MM.1S (cell line): ENCODE measurements at regions not wholly inside any gene's neighbourhood (a gene's known extent, or its start where the extent isn't known, plus 50 kb on each side); places are given as distances from the start of the nearest gene placed in this dataset.
"Not testable (repeated sequence)": the region's sequence is repeated elsewhere in the genome, so short reads cannot be mapped to it uniquely, and the experiment has no call there.

Experiments
- DNase-seq: peaks from one replicate; pipeline ENCODE4 v3.0.0-alpha.2; 2015
- H2AFZ ChIP-seq: fragments of 300-600 bp; sonication (generic); 2 replicates; pipeline ENCODE4 v1.6.0; 2016; ENCODE audit warnings: antibody characterized with exemption, low read length
- H3F3A ChIP-seq: fragments of 300-600 bp; sonication (generic); 2 replicates; pipeline ENCODE4 v1.6.1; 2016; ENCODE audit warnings: mild to moderate bottlenecking, antibody characterized with exemption, low read length, moderate library complexity, mixed read lengths; ENCODE audit not compliant: insufficient read depth
- H3K27ac ChIP-seq: fragments of 300-600 bp; sonication (generic); 2 replicates; pipeline ENCODE4 v1.5.1; 2016; ENCODE audit warnings: mild to moderate bottlenecking, low read length
- H3K27me3 ChIP-seq: fragments of 300-600 bp; sonication (generic); replicated peaks from 2 replicates; pipeline ENCODE4 v1.6.0; 2016; ENCODE audit warnings: low read length; ENCODE audit not compliant: insufficient read depth
- H3K36me3 ChIP-seq: fragments of 300-600 bp; sonication (generic); replicated peaks from 2 replicates; pipeline ENCODE4 v1.6.1; 2016; ENCODE audit warnings: mild to moderate bottlenecking, low read length, mixed read lengths; ENCODE audit not compliant: insufficient read depth
- H3K4me1 ChIP-seq: fragments of 300-600 bp; sonication (generic); 2 replicates; pipeline ENCODE4 v1.6.1; 2016; ENCODE audit warnings: low read length, mixed read lengths
- H3K4me2 ChIP-seq: fragments of 300-600 bp; sonication (generic); 2 replicates; pipeline ENCODE4 v1.6.0; 2016; ENCODE audit warnings: low read depth, low read length
- H3K4me3 ChIP-seq: fragments of 300-600 bp; sonication (generic); 2 replicates; pipeline ENCODE4 v1.5.1; 2016; ENCODE audit warnings: low read length, mixed read lengths
- H3K79me2 ChIP-seq: fragments of 300-600 bp; sonication (generic); 2 replicates; pipeline ENCODE4 v1.6.1; 2016; ENCODE audit warnings: mixed run types, low read length, mixed read lengths
- H3K9ac ChIP-seq: fragments of 300-600 bp; sonication (generic); 2 replicates; pipeline ENCODE4 v1.6.1; 2016; ENCODE audit warnings: low read length, mixed read lengths
- H3K9me2 ChIP-seq: fragments of 300-600 bp; sonication (generic); replicated peaks from 2 replicates; pipeline ENCODE4 v1.6.1; 2016; ENCODE audit warnings: mild to moderate bottlenecking, low read length, mixed read lengths; ENCODE audit not compliant: insufficient read depth
- H3K9me3 ChIP-seq: fragments of 300-600 bp; sonication (generic); replicated peaks from 2 replicates; pipeline ENCODE4 v1.6.1; 2016; ENCODE audit warnings: mild to moderate bottlenecking, low read length, mixed read lengths; ENCODE audit not compliant: insufficient read depth
- H4K20me1 ChIP-seq: fragments of 300-600 bp; sonication (generic); 2 replicates; pipeline ENCODE4 v1.6.1; 2016; ENCODE audit warnings: mild to moderate bottlenecking, low read length, moderate library complexity, mixed read lengths; ENCODE audit not compliant: insufficient read depth
- EZH2 ChIP-seq: fragments of 300-600 bp; sonication (generic); optimal IDR thresholded peaks from 2 replicates; pipeline ENCODE3; 2017; ENCODE audit warnings: low read depth, mild to moderate bottlenecking, antibody characterized with exemption, low read length, mixed read lengths
- EZH2phosphoT487 ChIP-seq: fragments of 300-600 bp; sonication (generic); IDR thresholded peaks from 2 replicates; pipeline ENCODE4 v1.6.1; 2018; ENCODE audit warnings: antibody characterized with exemption, low read length
- TF ChIP-seq, protein P1 (sequence below): fragments of 300-600 bp; sonication (generic); IDR thresholded peaks from 2 replicates; pipeline ENCODE4 v1.5.1; 2016; ENCODE audit warnings: antibody characterized with exemption, low read length, mixed read lengths

DNA sequence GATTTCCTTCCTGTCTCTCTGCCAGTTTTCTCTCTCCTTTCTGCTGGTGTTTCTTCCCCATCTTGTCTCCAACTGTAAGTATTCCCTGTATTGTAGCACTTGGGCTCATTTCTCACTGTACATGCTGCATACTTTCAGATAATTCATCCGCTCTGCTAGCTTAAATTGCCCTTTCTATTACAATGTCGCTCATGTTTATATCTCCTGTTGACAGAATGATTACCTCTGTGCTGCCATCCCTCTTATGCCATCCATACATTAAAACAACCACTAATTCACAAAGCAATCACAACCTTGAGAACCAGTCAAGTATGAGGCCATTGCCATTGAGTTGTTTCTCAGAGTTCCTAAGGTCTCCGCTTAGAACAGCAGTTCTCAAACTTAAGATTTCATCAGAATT lies 107.5 kb upstream of the SOX2 start:
- TF ChIP-seq, protein P1, sequence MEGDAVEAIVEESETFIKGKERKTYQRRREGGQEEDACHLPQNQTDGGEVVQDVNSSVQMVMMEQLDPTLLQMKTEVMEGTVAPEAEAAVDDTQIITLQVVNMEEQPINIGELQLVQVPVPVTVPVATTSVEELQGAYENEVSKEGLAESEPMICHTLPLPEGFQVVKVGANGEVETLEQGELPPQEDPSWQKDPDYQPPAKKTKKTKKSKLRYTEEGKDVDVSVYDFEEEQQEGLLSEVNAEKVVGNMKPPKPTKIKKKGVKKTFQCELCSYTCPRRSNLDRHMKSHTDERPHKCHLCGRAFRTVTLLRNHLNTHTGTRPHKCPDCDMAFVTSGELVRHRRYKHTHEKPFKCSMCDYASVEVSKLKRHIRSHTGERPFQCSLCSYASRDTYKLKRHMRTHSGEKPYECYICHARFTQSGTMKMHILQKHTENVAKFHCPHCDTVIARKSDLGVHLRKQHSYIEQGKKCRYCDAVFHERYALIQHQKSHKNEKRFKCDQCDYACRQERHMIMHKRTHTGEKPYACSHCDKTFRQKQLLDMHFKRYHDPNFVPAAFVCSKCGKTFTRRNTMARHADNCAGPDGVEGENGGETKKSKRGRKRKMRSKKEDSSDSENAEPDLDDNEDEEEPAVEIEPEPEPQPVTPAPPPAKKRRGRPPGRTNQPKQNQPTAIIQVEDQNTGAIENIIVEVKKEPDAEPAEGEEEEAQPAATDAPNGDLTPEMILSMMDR: no peak
- TF ChIP-seq EZH2 (no peak), EZH2phosphoT487 (no peak)
- DNase-seq: no peak
- no peak overlapping the region for H2AFZ ChIP-seq
- no peak overlapping the region for H3K27ac ChIP-seq
- no peak overlapping the region for H3K9ac ChIP-seq
- no peak overlapping the region for H3K4me3 ChIP-seq
- no peak overlapping the region for H3K4me2 ChIP-seq
- H4K20me1 ChIP-seq: no peaks in the 10 kb centered on the region
- no peaks in the 10 kb centered on the region for H3K9me3 ChIP-seq
- no peaks in the 10 kb centered on the region for H3K4me1 ChIP-seq
- H3K9me2 ChIP-seq: no peaks in the 10 kb centered on the region
- H3K79me2 ChIP-seq: no peaks in the 10 kb centered on the region
- H3F3A ChIP-seq: no peaks in the 10 kb centered on the region
- no peaks in the 10 kb centered on the region for H3K27me3 ChIP-seq
- no peaks in the 10 kb centered on the region for H3K36me3 ChIP-seq

DNA sequence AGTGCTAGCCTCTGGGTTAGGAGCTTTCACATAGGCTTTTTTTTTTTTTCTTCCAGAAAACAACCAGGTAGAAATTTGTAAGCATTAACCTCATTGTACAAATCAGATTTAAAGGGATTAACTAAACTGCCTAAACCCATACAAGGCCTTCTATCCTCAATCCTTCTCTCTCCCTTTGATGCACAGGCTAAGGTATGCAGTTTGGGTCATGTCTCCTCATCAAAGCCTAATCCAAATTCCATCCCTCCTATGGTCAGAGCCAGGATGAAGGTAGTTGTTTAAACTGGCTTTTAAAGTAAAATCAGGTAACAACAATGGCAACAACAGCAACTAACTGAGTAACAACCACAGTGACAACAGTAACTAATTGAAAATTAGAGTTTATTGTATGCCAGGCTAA lies 115.6 kb upstream of the SOX2 start:
- no peaks in the 10 kb centered on the region for H3K9me2 ChIP-seq
- DNase-seq: no peak
- no peak overlapping the region for H3K4me2 ChIP-seq
- H3K4me3 ChIP-seq: no peak overlapping the region
- H3K36me3 ChIP-seq: no peaks in the 10 kb centered on the region
- no peak overlapping the region for H3K9ac ChIP-seq
- H3K79me2 ChIP-seq: no peaks in the 10 kb centered on the region
- no peaks in the 10 kb centered on the region for H4K20me1 ChIP-seq
- TF ChIP-seq, protein P1: no peak
- TF ChIP-seq EZH2phosphoT487 (no peak), EZH2 (no peak)
- no peak overlapping the region for H3K27ac ChIP-seq
- no peaks in the 10 kb centered on the region for H3K4me1 ChIP-seq
- H2AFZ ChIP-seq: no peak overlapping the region
- H3K27me3 ChIP-seq: no peaks in the 10 kb centered on the region
- H3K9me3 ChIP-seq: no peaks in the 10 kb centered on the region
- H3F3A ChIP-seq: no peaks in the 10 kb centered on the region

DNA sequence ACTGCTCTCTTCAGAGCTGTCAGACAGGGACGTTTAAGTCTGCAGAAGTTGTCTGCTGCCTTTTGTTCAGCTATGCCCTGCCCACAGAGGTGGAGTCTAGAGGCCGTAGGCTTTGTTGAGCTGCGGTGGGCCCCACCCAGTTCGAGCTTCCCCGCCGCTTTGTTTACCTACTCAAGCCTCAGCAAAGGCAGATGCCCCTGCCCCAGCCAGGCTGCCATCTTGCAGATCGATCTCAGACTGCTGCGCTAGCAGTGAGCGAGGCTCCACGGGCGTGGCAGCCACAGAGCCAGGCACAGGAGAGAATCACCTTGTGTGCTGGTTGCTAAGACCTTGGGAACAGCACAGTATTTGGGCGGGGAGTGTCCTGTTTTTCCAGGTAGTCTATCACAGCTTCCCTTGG lies 120.8 kb upstream of the SOX2 start:
- H3K4me2 ChIP-seq, H2AFZ ChIP-seq, H3K9ac ChIP-seq, H3F3A ChIP-seq, H3K9me3 ChIP-seq, H3K79me2 ChIP-seq, H3K9me2 ChIP-seq, H3K27ac ChIP-seq, H3K4me3 ChIP-seq, H3K27me3 ChIP-seq, H3K4me1 ChIP-seq, DNase-seq, H3K36me3 ChIP-seq, H4K20me1 ChIP-seq: not testable (repeated sequence)

DNA sequence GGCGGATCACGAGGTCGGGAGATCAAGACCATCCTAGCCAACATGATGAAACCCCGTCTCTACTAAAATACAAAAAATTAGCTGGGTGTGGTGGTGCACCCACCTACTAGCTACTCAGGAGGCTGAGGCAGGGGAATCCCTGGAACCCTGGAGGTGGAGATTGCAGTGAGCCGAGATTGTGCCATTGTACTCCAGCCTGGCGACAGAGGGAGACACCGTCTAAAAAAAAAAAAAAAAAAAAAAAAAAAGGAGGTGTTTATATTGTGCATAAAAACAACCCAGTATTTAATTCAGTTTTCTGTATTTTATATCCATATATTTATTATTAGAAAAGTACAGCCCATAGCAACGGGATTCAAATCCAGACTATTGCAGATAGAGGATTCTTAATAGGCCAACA lies 129.1 kb upstream of the SOX2 start:
- no peaks in the 10 kb centered on the region for H3K9me3 ChIP-seq
- no peaks in the 10 kb centered on the region for H3K79me2 ChIP-seq
- no peak for DNase-seq
- H3K36me3 ChIP-seq: no peaks in the 10 kb centered on the region
- H3F3A ChIP-seq: no peaks in the 10 kb centered on the region
- H2AFZ ChIP-seq: no peak overlapping the region
- H3K9me2 ChIP-seq: no peaks in the 10 kb centered on the region; the same call in 1 of the 2 replicates
- no peaks in the 10 kb centered on the region for H3K4me1 ChIP-seq
- TF ChIP-seq EZH2phosphoT487: no peak
- TF ChIP-seq, protein P1: no peak
- TF ChIP-seq EZH2: no peak
- H3K9ac ChIP-seq: no peak overlapping the region
- no peak overlapping the region for H3K4me2 ChIP-seq
- H4K20me1 ChIP-seq: no peaks in the 10 kb centered on the region
- no peak overlapping the region for H3K27ac ChIP-seq
- H3K4me3 ChIP-seq: no peak overlapping the region
- no peaks in the 10 kb centered on the region for H3K27me3 ChIP-seq
